Neural crest cell (in vitro differentiated cells): ENCODE measurements at regions not wholly inside any gene's neighbourhood (a gene's known extent, or its start where the extent isn't known, plus 50 kb on each side); places are given as distances from the start of the nearest gene placed in this dataset.

Experiments
- DNase-seq: peaks from one replicate; pipeline ENCODE4 v3.0.0; 2021; ENCODE audit warnings: low read depth, mixed read lengths, low spot score
- H3K27ac Mint-ChIP-seq: one replicate; pipeline ENCODE4 v1.8.0; 2021; ENCODE audit warnings: mild to moderate bottlenecking, mixed read lengths; ENCODE audit not compliant: unreplicated experiment
- H3K27me3 Mint-ChIP-seq: 2 replicates; pipeline ENCODE4 v1.8.0; 2021; ENCODE audit warnings: low read depth, mild to moderate bottlenecking, mixed read lengths
- H3K36me3 Mint-ChIP-seq: 2 replicates; pipeline ENCODE4 v1.8.0; 2021; ENCODE audit warnings: low read depth, mild to moderate bottlenecking, mixed read lengths
- H3K4me1 Mint-ChIP-seq: 2 replicates; pipeline ENCODE4 v1.8.0; 2021; ENCODE audit warnings: mixed read lengths
- H3K4me3 Mint-ChIP-seq: one replicate; pipeline ENCODE4 v1.8.0; 2021; ENCODE audit warnings: mild to moderate bottlenecking, mixed read lengths
- H3K9me3 Mint-ChIP-seq: 2 replicates; pipeline ENCODE4 v1.8.0; 2021; ENCODE audit warnings: mixed read lengths
- TF ChIP-seq, protein P1 (sequence below): fragments of 200-600 bp; sonication (generic); conservative IDR thresholded peaks from 2 replicates; pipeline ENCODE4 v1.5.0; 2021; ENCODE audit warnings: antibody characterized with exemption, mild to moderate bottlenecking

DNA sequence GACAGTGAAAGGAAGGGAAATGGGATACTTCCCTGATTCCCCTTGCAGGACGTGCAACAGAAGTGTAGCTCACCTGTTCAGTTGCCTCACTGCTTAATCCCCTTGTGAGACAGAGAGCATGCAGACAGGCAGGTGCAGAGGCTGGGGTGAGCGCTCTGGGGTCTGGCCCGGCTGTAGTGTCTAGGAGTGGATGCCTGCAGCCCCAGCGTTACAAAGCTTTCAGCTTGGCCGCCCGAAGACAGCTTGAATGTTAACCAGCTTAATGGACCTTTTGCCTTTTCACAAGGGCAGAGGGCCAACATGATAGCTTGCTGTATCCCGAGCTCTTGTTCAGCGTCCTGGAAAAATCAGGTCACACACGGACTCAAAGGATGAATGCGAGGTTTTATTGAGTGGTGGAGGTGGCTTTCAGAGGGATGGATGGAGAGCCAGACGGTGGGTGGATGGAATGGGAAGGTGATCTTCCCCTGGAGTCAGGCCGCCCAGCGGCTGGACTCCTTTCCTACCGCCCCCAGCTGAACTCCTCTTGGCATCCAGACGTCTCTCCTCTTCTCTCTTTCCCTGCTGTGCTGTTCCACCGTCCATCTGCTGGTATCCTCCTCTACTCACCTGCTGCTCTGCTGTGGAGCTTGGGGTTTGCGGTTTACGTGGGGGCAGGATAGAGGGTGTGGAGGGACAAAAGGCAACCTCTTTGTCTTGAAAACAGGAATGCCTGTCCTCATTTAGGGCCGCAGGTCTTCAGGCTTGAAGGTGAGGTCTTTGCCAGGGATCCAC is 86.2 kb upstream of the RESF1 start:
- Mint-ChIP-seq H3K4me3 (no peak overlapping the region), H3K4me1 (no peaks in the 10 kb centered on the region), H3K27ac (no peak overlapping the region), H3K9me3 (no peaks in the 10 kb centered on the region), H3K27me3 (no peaks in the 10 kb centered on the region), H3K36me3 (no peaks in the 10 kb centered on the region)
- TF ChIP-seq, protein P1, sequence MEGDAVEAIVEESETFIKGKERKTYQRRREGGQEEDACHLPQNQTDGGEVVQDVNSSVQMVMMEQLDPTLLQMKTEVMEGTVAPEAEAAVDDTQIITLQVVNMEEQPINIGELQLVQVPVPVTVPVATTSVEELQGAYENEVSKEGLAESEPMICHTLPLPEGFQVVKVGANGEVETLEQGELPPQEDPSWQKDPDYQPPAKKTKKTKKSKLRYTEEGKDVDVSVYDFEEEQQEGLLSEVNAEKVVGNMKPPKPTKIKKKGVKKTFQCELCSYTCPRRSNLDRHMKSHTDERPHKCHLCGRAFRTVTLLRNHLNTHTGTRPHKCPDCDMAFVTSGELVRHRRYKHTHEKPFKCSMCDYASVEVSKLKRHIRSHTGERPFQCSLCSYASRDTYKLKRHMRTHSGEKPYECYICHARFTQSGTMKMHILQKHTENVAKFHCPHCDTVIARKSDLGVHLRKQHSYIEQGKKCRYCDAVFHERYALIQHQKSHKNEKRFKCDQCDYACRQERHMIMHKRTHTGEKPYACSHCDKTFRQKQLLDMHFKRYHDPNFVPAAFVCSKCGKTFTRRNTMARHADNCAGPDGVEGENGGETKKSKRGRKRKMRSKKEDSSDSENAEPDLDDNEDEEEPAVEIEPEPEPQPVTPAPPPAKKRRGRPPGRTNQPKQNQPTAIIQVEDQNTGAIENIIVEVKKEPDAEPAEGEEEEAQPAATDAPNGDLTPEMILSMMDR = no peak
- no peak for DNase-seq

DNA sequence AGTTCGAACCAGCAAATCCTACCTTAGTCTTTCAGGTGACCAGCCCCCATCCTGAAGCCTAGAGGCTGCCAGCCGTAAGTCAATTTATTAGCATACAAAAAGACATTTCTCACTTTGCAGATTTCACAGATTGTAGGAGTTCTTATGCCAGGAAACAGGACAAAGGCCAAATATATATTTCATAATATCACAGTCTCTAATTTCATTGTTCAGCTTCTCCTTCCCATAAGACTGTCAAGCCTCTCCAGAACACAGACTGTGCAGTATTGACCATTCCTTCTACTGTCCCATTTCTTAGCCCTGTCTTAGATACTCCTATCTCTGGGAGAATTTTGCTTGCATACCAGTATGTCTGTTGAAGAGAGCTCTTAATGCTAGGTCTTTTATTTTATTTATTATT is 89.2 kb upstream of the RESF1 start:
- TF ChIP-seq, protein P1 = no peak
- H3K4me3 Mint-ChIP-seq = no peak overlapping the region
- H3K9me3 Mint-ChIP-seq = no peaks in the 10 kb centered on the region
- no peak for DNase-seq
- no peaks in the 10 kb centered on the region for H3K27me3 Mint-ChIP-seq
- no peaks in the 10 kb centered on the region for H3K4me1 Mint-ChIP-seq
- no peak overlapping the region for H3K27ac Mint-ChIP-seq
- no peaks in the 10 kb centered on the region for H3K36me3 Mint-ChIP-seq

DNA sequence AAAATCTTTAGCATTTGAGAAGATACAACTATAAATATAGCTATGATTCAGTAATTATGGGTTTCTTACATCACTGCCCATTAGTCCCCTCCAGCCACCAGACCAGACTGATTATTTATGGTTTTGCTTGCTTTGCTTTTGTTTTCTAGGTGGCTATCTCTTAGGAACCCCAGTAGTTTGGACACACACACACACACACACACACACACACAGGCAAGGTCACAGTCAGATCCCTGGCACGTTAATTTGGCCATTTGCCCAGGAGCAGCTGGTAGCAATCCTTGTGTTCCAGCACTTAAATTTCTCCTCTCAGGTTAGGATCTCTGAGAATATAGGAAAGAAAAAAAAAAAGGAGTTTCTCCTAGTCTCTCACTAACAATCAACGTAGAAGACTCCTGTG is 90.2 kb upstream of the RESF1 start:
- Mint-ChIP-seq H3K9me3 (peaks cover 2% of the 10 kb centered on the region), H3K36me3 (no peaks in the 10 kb centered on the region), H3K27ac (no peak overlapping the region), H3K4me1 (no peaks in the 10 kb centered on the region), H3K27me3 (no peaks in the 10 kb centered on the region), H3K4me3 (no peak overlapping the region)
- no peak for DNase-seq
- TF ChIP-seq, protein P1 = no peak

DNA sequence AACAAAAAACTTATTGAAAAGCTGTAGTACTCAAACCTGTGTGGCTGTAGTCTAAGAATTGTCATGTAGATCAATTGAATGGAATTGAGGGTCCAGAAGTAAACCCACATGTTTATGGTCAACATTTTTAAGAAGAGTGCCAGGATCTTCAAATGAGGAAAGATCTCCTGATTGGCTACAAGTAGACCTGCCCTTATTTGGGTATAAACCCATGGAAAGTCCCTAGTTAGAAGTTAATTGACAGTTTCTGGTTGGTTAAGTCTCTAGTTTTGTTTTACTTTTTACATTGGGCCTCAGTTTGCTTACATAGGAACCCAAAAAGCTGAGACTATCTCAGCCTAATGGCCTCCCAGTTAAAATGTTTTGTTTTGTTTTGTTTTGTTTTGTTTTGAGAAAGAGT is 91.9 kb upstream of the RESF1 start:
- TF ChIP-seq, protein P1 = no peak
- Mint-ChIP-seq H3K27ac (no peak overlapping the region), H3K27me3 (no peaks in the 10 kb centered on the region), H3K4me1 (no peaks in the 10 kb centered on the region), H3K36me3 (no peaks in the 10 kb centered on the region), H3K4me3 (no peak overlapping the region), H3K9me3 (peaks cover 2% of the 10 kb centered on the region)
- no peak for DNase-seq

DNA sequence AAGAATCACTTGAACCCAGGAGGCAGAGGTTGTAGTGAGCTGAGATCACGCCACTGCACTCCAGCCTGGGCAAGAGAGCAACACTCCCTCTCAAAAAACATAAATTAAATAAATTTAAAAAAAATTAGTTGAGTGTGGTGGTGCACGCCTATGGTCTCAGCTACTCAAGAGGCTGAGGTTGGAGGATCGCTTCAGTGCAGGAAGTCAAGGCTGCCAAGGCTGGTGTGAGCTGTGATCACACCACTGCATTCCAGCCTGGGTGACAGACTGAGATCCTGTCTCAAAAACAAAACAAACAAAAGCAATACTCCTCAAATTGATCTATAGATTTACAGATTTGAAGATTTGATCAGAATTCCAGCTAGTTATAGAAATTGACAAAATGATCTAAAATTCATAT is 92.7 kb upstream of the RESF1 start:
- TF ChIP-seq, protein P1 = no peak
- peaks cover 2% of the 10 kb centered on the region for H3K9me3 Mint-ChIP-seq
- no peaks in the 10 kb centered on the region for H3K27me3 Mint-ChIP-seq
- no peak overlapping the region for H3K4me3 Mint-ChIP-seq
- H3K36me3 Mint-ChIP-seq = no peaks in the 10 kb centered on the region
- no peaks in the 10 kb centered on the region for H3K4me1 Mint-ChIP-seq
- no peak overlapping the region for H3K27ac Mint-ChIP-seq
- no peak for DNase-seq
